Activated CD8-positive, alpha-beta memory T cell treated with anti-CD3 and anti-CD28 coated beads for 36 hours (primary cell): ENCODE measurements at regions not wholly inside any gene's neighbourhood (a gene's known extent, or its start where the extent isn't known, plus 50 kb on each side); places are given as distances from the start of the nearest gene placed in this dataset.
"Not testable (repeated sequence)": the region's sequence is repeated elsewhere in the genome, so short reads cannot be mapped to it uniquely, and the experiment has no call there.

ENCODE experiments used
- CTCF ChIA-PET: fragments of 350-600 bp; sonication (Branson Sonifier 250); formaldehyde crosslinking; loops from one replicate; lab custom pipeline; 2021; ENCODE audit warnings: antibody characterized with exemption; lab: Charles Lee
- POLR2A ChIA-PET: fragments of 350-600 bp; sonication (Branson Sonifier 250); formaldehyde crosslinking; loops from one replicate; lab custom pipeline; 2021; ENCODE audit warnings: antibody characterized with exemption; lab: Charles Lee

GRCh38 chr7:149621776-149622175 lies 124.2 kb upstream of the ZNF746 start:
- CTCF ChIA-PET = no interaction called here
- POLR2A ChIA-PET = interaction anchor here (0.6 kb wide), 1 partner anchor 635 kb away, joined by 3 read pairs; no protein-coding TSS in a partner anchor

- POLR2A ChIA-PET = interaction anchor here (0.6 kb wide), 1 partner anchor 139 kb away, joined by 3 read pairs; no protein-coding TSS in a partner anchor
These were observed 123.4 kb upstream of the ZNF746 start for GRCh38 chr7:149620961-149621360.

GRCh38 chr7:149616898-149617297 lies 119.3 kb upstream of the ZNF746 start:
- POLR2A ChIA-PET = no interaction called here
- CTCF ChIA-PET = no interaction called here

More at GRCh38 chr7:149620961-149621360, 123.4 kb upstream of the ZNF746 start:
- CTCF ChIA-PET = interaction anchor here (1.0 kb wide), 1 partner anchor 20 kb away, joined by 5 read pairs; no protein-coding TSS in a partner anchor

DNA sequence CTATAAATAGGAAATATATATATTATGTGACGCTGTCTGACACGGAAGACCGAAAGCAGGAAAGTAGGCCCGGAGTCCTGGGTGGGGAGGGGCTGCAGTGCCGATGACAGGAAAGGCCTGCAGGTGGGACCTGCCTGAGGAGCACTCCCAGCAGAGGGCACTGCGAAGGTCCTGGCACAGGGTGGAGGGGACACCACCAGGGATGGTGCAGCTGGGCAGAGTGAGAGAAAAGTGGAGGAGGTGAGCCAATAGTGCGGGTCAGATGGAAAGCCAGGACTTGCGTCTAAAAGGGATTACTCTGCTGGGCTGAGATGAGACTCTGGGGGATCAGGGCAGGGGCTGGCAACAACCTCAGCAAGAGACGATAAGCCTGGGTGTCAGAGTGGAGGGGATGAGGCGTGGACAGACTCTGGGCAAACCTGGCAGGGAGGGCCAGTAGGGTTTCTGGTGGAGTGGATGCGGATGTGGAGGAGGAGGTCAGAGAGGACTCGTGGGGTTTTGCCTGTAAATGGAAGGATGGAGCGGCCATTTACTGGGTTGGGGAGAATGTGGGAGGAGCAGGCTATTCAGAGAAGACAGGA lies 118.2 kb upstream of the ZNF746 start:
- ChIA-PET POLR2A (no interaction called here), CTCF (no interaction called here)

- ChIA-PET CTCF (no interaction called here), POLR2A (no interaction called here)
These were observed 112.9 kb upstream of the ZNF746 start for GRCh38 chr7:149610441-149611011.

GRCh38 chr7:149608168-149608567 lies 110.6 kb upstream of the ZNF746 start:
- CTCF ChIA-PET = no interaction called here
- POLR2A ChIA-PET = no interaction called here

DNA sequence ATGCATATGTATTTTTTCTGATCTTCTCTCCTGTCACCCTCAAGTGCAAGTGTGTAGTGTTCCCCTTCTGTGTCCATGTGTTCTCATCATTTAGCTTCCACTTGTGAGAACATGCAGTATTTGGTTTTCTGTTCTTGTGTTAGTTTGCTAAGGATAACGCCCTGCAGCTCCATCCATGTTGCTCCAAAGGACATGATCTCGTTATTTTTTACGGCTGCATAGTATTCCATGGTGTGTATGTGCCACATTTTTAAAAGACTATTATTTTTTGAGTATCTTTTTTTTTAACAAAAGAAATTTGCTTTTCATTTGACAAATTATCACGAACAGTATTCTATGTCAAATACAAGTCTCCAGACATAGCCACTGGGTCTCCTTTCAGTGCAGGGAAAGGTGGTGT lies 110.1 kb upstream of the ZNF746 start:
- ChIA-PET POLR2A (no interaction called here), CTCF (interaction anchor here (0.7 kb wide), 1 partner anchor 55 kb away, joined by 3 read pairs; no protein-coding TSS in a partner anchor)

DNA sequence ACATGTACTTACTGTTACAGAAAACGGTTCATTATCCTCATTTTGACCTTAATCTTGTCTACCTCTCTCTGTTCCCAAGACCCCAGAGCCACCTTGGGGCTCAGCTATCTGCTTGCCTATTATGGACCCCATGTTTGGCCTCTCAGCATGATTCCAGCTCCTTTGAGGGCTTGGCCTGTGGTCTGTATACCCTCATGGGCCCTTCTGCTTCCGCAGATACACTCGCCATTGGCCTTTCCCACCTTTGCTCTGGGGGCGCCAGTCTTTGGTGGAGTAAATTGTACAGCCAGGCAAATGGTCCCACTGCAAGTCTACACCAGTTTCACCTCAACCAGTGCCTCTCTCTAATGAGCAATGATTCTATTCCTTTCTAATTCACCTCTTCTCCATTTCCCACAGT lies 109.2 kb upstream of the ZNF746 start:
- CTCF ChIA-PET = interaction anchor here (1.0 kb wide), 1 partner anchor 16 kb away, joined by 3 read pairs; no protein-coding TSS in a partner anchor
- POLR2A ChIA-PET = no interaction called here

- ChIA-PET POLR2A (no interaction called here), CTCF (interaction anchor here (1.0 kb wide), 1 partner anchor 17 kb away, joined by 3 read pairs; no protein-coding TSS in a partner anchor)
These were observed 108.1 kb upstream of the ZNF746 start for GRCh38 chr7:149605696-149606095.

DNA sequence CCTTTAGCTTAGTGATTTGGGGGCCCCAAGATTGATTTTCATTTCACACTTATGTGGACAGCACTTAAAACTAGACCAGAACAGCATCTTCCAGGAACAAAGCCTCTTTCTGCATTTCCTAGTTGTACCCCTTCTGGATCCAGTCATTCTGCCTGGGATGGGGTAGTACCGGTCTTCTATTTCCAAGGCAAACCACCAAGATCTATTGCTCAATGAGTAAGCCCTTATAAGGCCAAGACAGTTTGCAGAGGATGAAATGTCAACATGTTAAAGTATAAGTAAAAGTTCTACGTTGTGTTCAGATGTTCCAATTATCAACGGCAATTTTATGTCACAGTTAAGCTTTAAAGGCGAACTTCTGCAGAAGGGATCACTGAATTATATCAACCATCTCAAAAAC lies 106.9 kb upstream of the ZNF746 start:
- ChIA-PET POLR2A (no interaction called here), CTCF (interaction anchor here (1.1 kb wide), 1 partner anchor 21 kb away, joined by 3 read pairs; no protein-coding TSS in a partner anchor)

- POLR2A ChIA-PET = not testable (repeated sequence)
- CTCF ChIA-PET = interaction anchor here (0.7 to 1.9 kb wide), 2 partner anchors 19 to 20 kb away, joined by 3 to 5 read pairs; no protein-coding TSS in a partner anchor
These were observed 103.2 kb upstream of the ZNF746 start for GRCh38 chr7:149600669-149601330.

- ChIA-PET CTCF (interaction anchor here (1.2 to 1.9 kb wide), 2 partner anchors 13 to 21 kb away, joined by 3 to 5 read pairs; no protein-coding TSS in a partner anchor), POLR2A (no interaction called here)
These were observed 102.1 kb upstream of the ZNF746 start for GRCh38 chr7:149599636-149600206.

DNA sequence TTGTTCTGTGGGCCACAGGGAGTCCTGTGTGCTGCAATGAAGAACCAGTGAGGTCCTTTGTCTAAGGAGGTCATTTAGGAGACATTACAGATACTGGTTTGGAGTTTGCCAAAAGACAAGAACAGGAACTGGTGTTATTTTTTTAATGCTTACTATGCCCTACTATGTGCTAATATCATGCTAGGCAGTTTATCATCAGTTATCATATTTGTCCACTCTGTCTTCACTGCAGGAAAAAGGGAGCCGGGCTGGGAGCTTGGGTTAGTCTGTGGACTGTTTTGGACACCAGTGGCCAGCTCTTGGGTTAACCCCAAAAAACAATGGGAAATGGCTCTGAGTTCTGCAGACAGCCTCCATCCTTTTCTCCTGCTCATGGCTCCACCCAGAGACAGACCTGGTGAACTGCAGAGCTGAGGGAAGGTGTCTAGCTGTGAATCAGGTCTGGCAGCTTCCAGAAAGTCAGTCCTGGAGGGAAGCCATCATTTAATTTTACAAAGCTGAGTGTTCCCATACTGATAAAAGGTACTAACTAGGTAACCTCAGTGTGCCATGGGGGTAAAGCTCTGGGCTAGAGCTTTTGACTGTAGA lies 101.2 kb upstream of the ZNF746 start:
- ChIA-PET CTCF (interaction anchor here (1.2 kb wide), 1 partner anchor 12 kb away, joined by 3 read pairs; no protein-coding TSS in a partner anchor), POLR2A (no interaction called here)

GRCh38 chr7:149597789-149598188 lies 100.2 kb upstream of the ZNF746 start:
- POLR2A ChIA-PET, CTCF ChIA-PET: not testable (repeated sequence)

DNA sequence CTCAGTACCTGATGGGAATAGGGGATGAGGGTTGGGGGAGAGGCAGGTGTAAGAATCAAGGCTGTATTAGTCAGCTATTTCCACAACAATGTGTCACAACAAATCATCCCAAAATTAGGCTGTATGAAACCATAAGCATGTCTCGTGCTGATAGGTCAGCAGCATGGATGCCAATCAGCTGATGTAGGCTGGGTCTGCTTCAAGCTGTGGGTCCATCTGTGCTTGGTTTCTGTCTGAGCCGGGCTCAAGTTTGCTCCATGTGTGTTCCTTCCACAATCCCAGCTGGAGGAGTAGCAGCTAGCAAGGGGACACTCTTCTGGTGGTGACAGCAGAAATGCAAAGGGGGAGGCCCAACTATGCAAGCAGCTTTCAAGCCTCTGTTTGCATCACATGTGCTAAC lies 97.9 kb upstream of the ZNF746 start:
- POLR2A ChIA-PET = no interaction called here

DNA sequence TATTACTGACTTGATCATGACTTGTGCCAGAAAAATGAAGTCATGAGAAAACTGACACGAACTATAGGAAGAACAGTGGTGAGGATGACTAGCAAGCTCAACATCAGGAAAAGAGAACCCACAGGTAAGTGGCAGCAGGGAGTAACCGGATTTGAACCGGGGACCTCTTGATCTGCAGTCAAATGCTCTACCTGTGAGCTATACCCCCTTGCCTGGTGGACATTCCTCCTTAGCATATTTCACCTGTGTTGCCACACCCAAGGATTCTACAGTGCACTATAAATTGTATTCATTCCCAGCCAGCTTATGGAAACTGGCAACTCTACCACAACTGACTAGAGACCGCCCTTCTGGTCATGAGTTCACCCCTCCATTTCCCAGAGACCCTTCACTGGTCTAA lies 97.5 kb upstream of the ZNF746 start:
- ChIA-PET POLR2A (no interaction called here), CTCF (interaction anchor here (0.6 kb wide), 1 partner anchor 1086 kb away, joined by 3 read pairs; no protein-coding TSS in a partner anchor)

More for the DNA sequence above, 97.9 kb upstream of the ZNF746 start:
- CTCF ChIA-PET = no interaction called here

DNA sequence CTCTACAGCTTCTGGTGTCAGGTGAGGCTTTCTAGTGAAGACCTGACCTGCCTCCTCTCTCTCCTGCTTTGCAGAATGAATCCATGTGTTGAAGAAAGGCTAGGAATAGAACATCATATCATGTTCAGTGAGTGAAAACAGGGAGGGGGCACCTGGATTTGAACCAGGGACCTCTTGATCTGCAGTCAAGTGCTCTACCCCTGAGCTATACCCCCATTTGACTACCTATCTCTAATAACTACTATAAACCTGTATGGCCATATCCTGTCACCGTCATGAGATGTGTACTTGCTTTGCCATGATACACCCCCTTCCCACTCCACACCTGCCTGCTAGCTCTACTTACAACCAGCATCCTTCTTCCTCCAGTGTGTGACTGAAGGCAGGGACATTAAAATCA lies 91.3 kb upstream of the ZNF746 start:
- ChIA-PET CTCF (no interaction called here), POLR2A (no interaction called here)

DNA sequence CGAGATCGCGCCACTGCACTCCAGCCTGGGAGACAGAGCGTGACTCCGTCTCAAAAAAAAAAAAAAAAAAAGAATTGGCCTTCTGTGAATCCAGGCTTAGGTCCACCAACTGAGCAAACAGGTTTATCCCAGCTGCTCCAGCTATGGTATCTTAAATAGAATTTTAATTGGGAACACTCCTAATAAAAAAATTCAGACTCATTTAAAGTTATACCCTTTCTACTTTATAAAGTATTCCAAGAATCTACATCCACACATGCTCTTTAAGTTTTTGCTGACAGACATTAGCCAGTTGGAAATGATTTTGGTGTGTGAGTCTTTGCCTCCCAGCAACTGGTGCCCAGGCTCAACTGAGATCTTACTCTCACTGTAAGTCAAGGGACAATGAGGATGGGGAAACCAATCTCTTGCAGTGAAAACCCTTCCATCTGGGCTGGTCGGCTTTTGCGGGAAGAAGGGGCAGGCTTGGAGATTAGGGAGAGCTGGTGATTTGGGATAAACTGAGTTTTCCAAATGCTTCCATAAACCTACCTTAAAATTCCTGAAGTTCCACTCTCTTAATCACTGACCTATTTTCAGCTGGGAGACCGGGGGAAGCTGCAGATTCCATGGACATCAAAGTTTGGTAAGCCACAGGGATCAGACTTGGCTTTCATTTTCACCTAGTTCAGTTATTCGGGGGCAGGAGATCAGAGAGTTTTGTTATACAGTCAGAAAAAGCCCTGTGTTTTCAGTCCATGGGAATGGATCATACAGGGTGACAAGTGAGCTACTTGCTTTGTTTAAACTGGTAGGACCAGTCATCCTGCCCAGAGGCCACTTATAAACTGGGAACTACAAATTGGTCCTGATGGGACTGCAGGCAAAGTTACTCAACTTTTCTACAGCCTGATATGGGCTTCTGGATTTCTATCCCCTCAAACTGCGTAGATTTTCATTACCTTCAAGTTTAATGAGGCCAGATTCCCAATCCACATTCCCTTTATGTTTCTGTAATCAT lies 89.3 kb upstream of the ZNF746 start:
- POLR2A ChIA-PET = no interaction called here
- CTCF ChIA-PET = interaction anchor here (0.9 kb wide), 1 partner anchor 12 kb away, joined by 3 read pairs; no protein-coding TSS in a partner anchor
